HEK293T (cell line): ENCODE measurements at regions not wholly inside any gene's neighbourhood (a gene's known extent, or its start where the extent isn't known, plus 50 kb on each side); places are given as distances from the start of the nearest gene placed in this dataset.

ENCODE experiments used
- CTCF ChIA-PET: fragments of 350-600 bp; formaldehyde crosslinking; extraction: SDS; loops from one replicate; lab custom pipeline; 2021; ENCODE audit warnings: antibody characterized with exemption, inconsistent platforms; lab: Yijun Ruan, JAX
- POLR2A ChIA-PET: fragments of 350-600 bp; formaldehyde crosslinking; extraction: SDS; loops from one replicate; lab custom pipeline; 2020; ENCODE audit warnings: antibody characterized with exemption, inconsistent platforms; lab: Yijun Ruan, JAX
- DNase-seq: peaks from one replicate; pipeline ENCODE4 v3.0.0; 2012; ENCODE audit warnings: mixed read lengths; ENCODE audit errors: extremely low spot score
- ARNT ChIP-seq: fragments of 450-650 bp; IDR thresholded peaks from 2 replicates; pipeline ENCODE4 v1.6.1; 2017; ENCODE audit warnings: mild to moderate bottlenecking
- BHLHE40 ChIP-seq: fragments of 450-650 bp; IDR thresholded peaks from 2 replicates; pipeline ENCODE4 v1.6.1; 2016; ENCODE audit warnings: mild to moderate bottlenecking, moderate library complexity, borderline replicate concordance
- CTBP1 ChIP-seq: fragments of 450-650 bp; IDR thresholded peaks from 2 replicates; pipeline ENCODE4 v1.6.1; 2016; ENCODE audit warnings: borderline replicate concordance
- ELF4 ChIP-seq: fragments of 450-650 bp; IDR thresholded peaks from 2 replicates; pipeline ENCODE4 v1.6.1; 2017; ENCODE audit warnings: antibody characterized with exemption
- FOXA1 ChIP-seq: fragments of 450-650 bp; IDR thresholded peaks from 2 replicates; pipeline ENCODE4 v1.6.1; 2016; ENCODE audit warnings: mild to moderate bottlenecking
- FOXK2 ChIP-seq: fragments of 450-650 bp; IDR thresholded peaks from 2 replicates; pipeline ENCODE4 v1.6.1; 2016; ENCODE audit warnings: mild to moderate bottlenecking
- FOXM1 ChIP-seq: fragments of 450-650 bp; IDR thresholded peaks from 2 replicates; pipeline ENCODE4 v1.6.1; 2017; ENCODE audit warnings: mild to moderate bottlenecking, borderline replicate concordance
- HDGF ChIP-seq: fragments of 450-650 bp; IDR thresholded peaks from 2 replicates; pipeline ENCODE4 v1.6.1; 2017; ENCODE audit warnings: antibody characterized with exemption, borderline replicate concordance
- L3MBTL2 ChIP-seq: fragments of 450-650 bp; conservative IDR thresholded peaks from 2 replicates; pipeline ENCODE4 v1.6.1; 2016; ENCODE audit warnings: mild to moderate bottlenecking
- LEF1 ChIP-seq: fragments of 450-650 bp; IDR thresholded peaks from 2 replicates; pipeline ENCODE4 v1.6.1; 2017; ENCODE audit warnings: mild to moderate bottlenecking, borderline replicate concordance
- NFRKB ChIP-seq: fragments of 450-650 bp; IDR thresholded peaks from 2 replicates; pipeline ENCODE4 v1.6.1; 2016; ENCODE audit warnings: mild to moderate bottlenecking, moderate library complexity
- SP1 ChIP-seq: fragments of 450-650 bp; IDR thresholded peaks from 2 replicates; pipeline ENCODE4 v1.6.1; 2017
- SUZ12 ChIP-seq: fragments of 450-650 bp; IDR thresholded peaks from 2 replicates; pipeline ENCODE4 v1.6.1; 2016; ENCODE audit warnings: mild to moderate bottlenecking
- TARDBP ChIP-seq: fragments of 450-650 bp; IDR thresholded peaks from 2 replicates; pipeline ENCODE4 v1.6.1; 2016
- ZNF384 ChIP-seq: fragments of 450-650 bp; IDR thresholded peaks from 2 replicates; pipeline ENCODE4 v1.6.1; 2016
- TF ChIP-seq, protein P1 (sequence below): fragments of 450-650 bp; IDR thresholded peaks from 2 replicates; pipeline ENCODE4 v1.6.1; 2016

DNA sequence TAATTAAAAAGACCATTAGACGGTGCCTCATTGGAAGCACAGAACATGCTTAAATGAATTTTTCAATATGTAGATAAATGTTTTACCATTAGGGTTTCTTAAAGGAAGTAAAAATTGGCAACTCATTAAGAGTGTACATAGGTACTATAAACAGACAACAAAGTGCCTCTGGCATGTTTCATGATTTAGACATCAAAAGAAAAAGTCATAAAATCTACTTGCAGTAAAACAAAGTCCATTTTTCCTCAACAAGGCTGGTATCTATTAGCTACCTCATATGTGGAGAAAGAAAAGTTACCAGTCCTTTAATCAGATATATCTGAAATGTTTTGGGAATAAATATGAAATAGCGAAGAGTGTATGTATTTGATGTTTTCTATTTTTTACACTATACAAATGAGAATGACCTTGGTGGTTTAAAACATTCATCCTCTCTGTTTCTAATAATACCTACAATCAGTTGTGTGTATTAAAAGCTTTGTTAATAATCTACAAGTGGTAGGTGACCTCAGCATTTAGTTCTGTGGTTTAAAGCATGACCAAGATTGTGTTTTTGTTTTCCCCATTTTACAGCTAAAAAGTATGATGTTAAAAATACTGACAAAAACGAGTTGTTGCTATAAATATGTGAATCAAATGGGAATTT is 87.5 kb downstream of the HDGFL1 start:
- ChIA-PET CTCF (no interaction called here), POLR2A (no interaction called here)
- TF ChIP-seq TARDBP (no peak), ARNT (no peak), SUZ12 (no peak), ELF4 (no peak), FOXA1 (no peak), NFRKB (no peak), HDGF (no peak), LEF1 (no peak), FOXM1 (no peak), SP1 (no peak), FOXK2 (no peak), L3MBTL2 (no peak), ZNF384 (no peak), CTBP1 (no peak), BHLHE40 (no peak)
- TF ChIP-seq, protein P1, sequence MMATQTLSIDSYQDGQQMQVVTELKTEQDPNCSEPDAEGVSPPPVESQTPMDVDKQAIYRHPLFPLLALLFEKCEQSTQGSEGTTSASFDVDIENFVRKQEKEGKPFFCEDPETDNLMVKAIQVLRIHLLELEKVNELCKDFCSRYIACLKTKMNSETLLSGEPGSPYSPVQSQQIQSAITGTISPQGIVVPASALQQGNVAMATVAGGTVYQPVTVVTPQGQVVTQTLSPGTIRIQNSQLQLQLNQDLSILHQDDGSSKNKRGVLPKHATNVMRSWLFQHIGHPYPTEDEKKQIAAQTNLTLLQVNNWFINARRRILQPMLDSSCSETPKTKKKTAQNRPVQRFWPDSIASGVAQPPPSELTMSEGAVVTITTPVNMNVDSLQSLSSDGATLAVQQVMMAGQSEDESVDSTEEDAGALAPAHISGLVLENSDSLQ, result no peak
- DNase-seq, result no peak

- DNase-seq, result no peak
- ChIA-PET POLR2A (no interaction called here), CTCF (no interaction called here)
- TF ChIP-seq L3MBTL2, result no peak
These were observed 88.1 kb downstream of the HDGFL1 start for GRCh38 chr6:22657352-22657980.

- ChIA-PET POLR2A (no interaction called here), CTCF (no interaction called here)
- DNase-seq, result no peak
- TF ChIP-seq TARDBP (no peak), FOXM1 (no peak), ELF4 (no peak), ARNT (no peak), FOXK2 (no peak), CTBP1 (no peak)
- TF ChIP-seq, protein P1, result no peak
These were observed 88.8 kb downstream of the HDGFL1 start for GRCh38 chr6:22658183-22658582.

DNA sequence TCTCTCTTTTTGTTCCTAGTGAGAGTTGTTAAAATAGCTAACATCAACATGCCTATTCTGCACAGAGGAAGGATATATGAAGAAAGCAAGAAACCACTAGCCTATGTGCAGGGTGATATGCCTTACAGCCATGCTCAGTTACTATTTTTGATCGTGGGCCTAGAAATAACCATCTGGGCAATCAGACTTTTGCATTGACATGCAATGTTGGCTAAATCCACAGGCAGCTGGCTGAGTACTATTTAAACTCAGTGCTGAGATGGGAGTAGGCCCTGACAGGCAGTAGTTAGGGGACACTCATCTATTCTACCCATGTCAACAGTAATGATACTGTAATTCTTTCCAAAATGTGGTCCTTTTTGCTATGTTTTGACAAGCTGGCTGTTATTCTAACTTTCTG is 89.6 kb downstream of the HDGFL1 start:
- DNase-seq, result no peak
- TF ChIP-seq L3MBTL2 (no peak), FOXK2 (no peak), LEF1 (no peak), TARDBP (no peak), ZNF384 (no peak), CTBP1 (no peak), SUZ12 (no peak), SP1 (no peak), FOXM1 (no peak), ARNT (no peak), HDGF (no peak), BHLHE40 (no peak), ELF4 (no peak), FOXA1 (no peak), NFRKB (no peak)
- TF ChIP-seq, protein P1, result no peak
- ChIA-PET POLR2A (no interaction called here), CTCF (no interaction called here)

GRCh38 chr6:22664968-22665367 is 95.6 kb downstream of the HDGFL1 start:
- no peak for TF ChIP-seq NFRKB
- TF ChIP-seq ARNT, result no peak
- ChIA-PET POLR2A (no interaction called here), CTCF (no interaction called here)
- no peak for DNase-seq

DNA sequence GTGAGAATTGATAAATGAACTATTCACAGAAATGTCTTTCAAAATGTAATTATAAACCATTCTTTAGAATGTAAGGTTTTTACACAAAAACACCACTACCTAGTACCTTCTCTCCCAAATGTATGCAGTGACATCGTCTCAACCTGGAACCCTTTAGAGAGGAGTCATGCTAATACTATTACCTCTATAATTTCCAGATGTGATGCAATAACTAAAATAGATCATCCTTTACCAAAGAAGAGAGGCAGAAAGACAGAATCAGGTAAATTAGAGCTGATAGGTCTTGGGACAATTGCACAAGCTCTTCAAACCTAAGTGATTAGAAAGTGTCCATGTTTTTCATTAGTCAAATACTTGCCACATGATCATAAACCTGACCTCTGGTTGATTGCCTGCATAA is 96.7 kb downstream of the HDGFL1 start:
- TF ChIP-seq HDGF (no peak), FOXK2 (no peak), FOXA1 (no peak), ARNT (no peak), NFRKB (no peak), BHLHE40 (no peak), ELF4 (no peak), SUZ12 (no peak), L3MBTL2 (no peak), ZNF384 (no peak)
- TF ChIP-seq, protein P1, result no peak
- DNase-seq, result no peak
- POLR2A ChIA-PET, result no interaction called here
- CTCF ChIA-PET, result no interaction called here
